DND-41 (cell line): ENCODE measurements at regions not wholly inside any gene's neighbourhood (a gene's known extent, or its start where the extent isn't known, plus 50 kb on each side); places are given as distances from the start of the nearest gene placed in this dataset.

Experiments
- ATAC-seq: fragments of 200-7000 bp; cut with Tn5 transposase; 3 replicates; pipeline ENCODE4 v1.9.1; 2021; ENCODE audit warnings: low read depth; ENCODE audit not compliant: insufficient read depth
- DNase-seq: peaks from one replicate; pipeline ENCODE4 v3.0.0-alpha.2; 2020
- H2AFZ ChIP-seq: 2 replicates; pipeline ENCODE4 v1.6.0; 2012; ENCODE audit warnings: low read depth, low read length
- H3K27ac ChIP-seq: 2 replicates; pipeline ENCODE4 v1.5.1; 2012; ENCODE audit warnings: low read length, inconsistent platforms
- H3K27me3 ChIP-seq: fragments of 200-600 bp; sonication (generic); 2 replicates; pipeline ENCODE4 v1.6.0; 2012; ENCODE audit warnings: low read length, mild to moderate bottlenecking, inconsistent platforms; ENCODE audit not compliant: insufficient read depth, poor library complexity
- H3K36me3 ChIP-seq: 2 replicates; pipeline ENCODE4 v1.5.1; 2012; ENCODE audit warnings: low read length, inconsistent platforms; ENCODE audit not compliant: insufficient read depth
- H3K4me1 ChIP-seq: 2 replicates; pipeline ENCODE4 v1.5.1; 2012; ENCODE audit warnings: mild to moderate bottlenecking, low read length; ENCODE audit not compliant: insufficient read depth
- H3K4me2 ChIP-seq: 2 replicates; pipeline ENCODE4 v1.6.0; 2012; ENCODE audit warnings: mild to moderate bottlenecking, moderate library complexity, low read length, inconsistent platforms; ENCODE audit not compliant: insufficient read depth
- H3K4me3 ChIP-seq, 2 experiments: fragments of 200-600 bp in 1 of 2; shearing (Covaris generic) in 1 of 2; 2 replicates each; pipeline ENCODE4 v1.5.1; 2012 to 2016; ENCODE audit warnings: inconsistent platforms in 2 of 2, low read length in 2 of 2, mild to moderate bottlenecking in 2 of 2, low read depth in 1 of 2, moderate library complexity in 1 of 2
- H3K79me2 ChIP-seq: 2 replicates; pipeline ENCODE4 v1.6.0; 2012; ENCODE audit warnings: low read length, inconsistent platforms; ENCODE audit not compliant: insufficient read depth
- H3K9ac ChIP-seq: 2 replicates; pipeline ENCODE4 v1.6.0; 2012; ENCODE audit warnings: low read depth, mild to moderate bottlenecking, inconsistent platforms, low read length, moderate library complexity
- H3K9me3 ChIP-seq: 2 replicates; pipeline ENCODE4 v1.5.1; 2012; ENCODE audit warnings: low read length, moderate library complexity, mild to moderate bottlenecking, inconsistent platforms; ENCODE audit not compliant: insufficient read depth, severe bottlenecking
- H4K20me1 ChIP-seq: 2 replicates; pipeline ENCODE4 v1.6.0; 2012; ENCODE audit warnings: low read length; ENCODE audit not compliant: insufficient read depth
- EZH2 ChIP-seq: IDR thresholded peaks from 3 replicates; pipeline ENCODE4 v1.6.1; 2012; ENCODE audit warnings: borderline replicate concordance, low read depth, mild to moderate bottlenecking, moderate library complexity, low read length, inconsistent platforms; ENCODE audit not compliant: severe bottlenecking
- TF ChIP-seq, protein P1 (sequence below): IDR thresholded peaks from 2 replicates; pipeline ENCODE4 v1.5.1; 2012; ENCODE audit warnings: borderline replicate concordance, low read length, moderate library complexity, mild to moderate bottlenecking; ENCODE audit not compliant: poor library complexity, severe bottlenecking; ENCODE audit errors: extremely low read depth

DNA sequence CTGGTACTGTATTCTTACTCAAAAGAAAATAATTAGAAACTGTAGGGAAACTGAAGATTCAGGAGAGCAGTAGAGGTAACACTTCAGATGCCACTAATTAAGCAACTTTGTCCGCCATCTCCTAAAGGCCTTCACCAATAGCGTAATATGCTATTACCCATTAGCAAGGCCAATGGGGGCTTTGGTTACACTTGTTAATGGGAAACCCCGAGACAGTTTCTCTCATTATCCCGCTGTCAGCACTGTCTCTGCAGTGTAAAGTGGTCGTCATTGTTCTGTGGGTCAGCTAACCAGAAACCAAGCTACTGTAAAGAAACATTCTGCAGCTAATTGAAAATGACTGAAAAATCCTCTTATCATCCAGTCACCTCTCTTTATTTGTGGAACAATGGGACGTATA is 468.0 kb upstream of the POU3F2 start:
- no peak overlapping the region for H2AFZ ChIP-seq
- no peak overlapping the region for H3K4me3 ChIP-seq
- H3K4me2 ChIP-seq = no peak overlapping the region
- H3K9ac ChIP-seq = no peak overlapping the region
- H3K27me3 ChIP-seq = no peaks in the 10 kb centered on the region
- TF ChIP-seq, protein P1, sequence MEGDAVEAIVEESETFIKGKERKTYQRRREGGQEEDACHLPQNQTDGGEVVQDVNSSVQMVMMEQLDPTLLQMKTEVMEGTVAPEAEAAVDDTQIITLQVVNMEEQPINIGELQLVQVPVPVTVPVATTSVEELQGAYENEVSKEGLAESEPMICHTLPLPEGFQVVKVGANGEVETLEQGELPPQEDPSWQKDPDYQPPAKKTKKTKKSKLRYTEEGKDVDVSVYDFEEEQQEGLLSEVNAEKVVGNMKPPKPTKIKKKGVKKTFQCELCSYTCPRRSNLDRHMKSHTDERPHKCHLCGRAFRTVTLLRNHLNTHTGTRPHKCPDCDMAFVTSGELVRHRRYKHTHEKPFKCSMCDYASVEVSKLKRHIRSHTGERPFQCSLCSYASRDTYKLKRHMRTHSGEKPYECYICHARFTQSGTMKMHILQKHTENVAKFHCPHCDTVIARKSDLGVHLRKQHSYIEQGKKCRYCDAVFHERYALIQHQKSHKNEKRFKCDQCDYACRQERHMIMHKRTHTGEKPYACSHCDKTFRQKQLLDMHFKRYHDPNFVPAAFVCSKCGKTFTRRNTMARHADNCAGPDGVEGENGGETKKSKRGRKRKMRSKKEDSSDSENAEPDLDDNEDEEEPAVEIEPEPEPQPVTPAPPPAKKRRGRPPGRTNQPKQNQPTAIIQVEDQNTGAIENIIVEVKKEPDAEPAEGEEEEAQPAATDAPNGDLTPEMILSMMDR = no peak
- TF ChIP-seq EZH2 = no peak
- no peak overlapping the region for H3K27ac ChIP-seq
- no peaks in the 10 kb centered on the region for H3K36me3 ChIP-seq
- no peaks in the 10 kb centered on the region for H3K9me3 ChIP-seq
- no peaks in the 10 kb centered on the region for H3K79me2 ChIP-seq
- H3K4me1 ChIP-seq = no peaks in the 10 kb centered on the region
- ATAC-seq (no peak), DNase-seq (no peak)
- H4K20me1 ChIP-seq = no peaks in the 10 kb centered on the region

DNA sequence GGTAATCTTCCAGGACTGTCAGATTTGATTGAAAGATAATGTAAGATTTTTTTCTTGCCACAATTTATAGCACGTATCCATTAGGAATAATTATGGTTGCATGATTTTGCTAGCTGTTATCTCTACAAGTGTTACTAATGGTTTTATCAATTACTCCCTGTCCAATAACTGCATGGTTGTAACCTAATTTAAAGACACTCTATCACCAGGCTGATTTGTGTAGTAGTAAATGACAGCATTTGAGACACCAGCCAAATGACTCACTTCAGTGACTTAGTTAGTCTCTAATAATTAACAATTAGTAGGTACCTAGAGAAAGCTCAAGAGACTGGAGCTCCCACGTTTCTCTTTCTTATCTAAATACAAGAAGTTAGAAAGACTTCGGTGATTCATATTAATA is 453.8 kb upstream of the POU3F2 start:
- Histone ChIP-seq H3K27ac (no peak overlapping the region), H3K4me3 (no peak overlapping the region), H3K4me1 (no peaks in the 10 kb centered on the region), H4K20me1 (no peaks in the 10 kb centered on the region), H3K9ac (no peak overlapping the region), H2AFZ (no peak overlapping the region), H3K4me2 (no peak overlapping the region), H3K27me3 (no peaks in the 10 kb centered on the region), H3K79me2 (no peaks in the 10 kb centered on the region), H3K9me3 (no peaks in the 10 kb centered on the region), H3K36me3 (no peaks in the 10 kb centered on the region)
- ATAC-seq (no peak), DNase-seq (no peak)
- TF ChIP-seq, protein P1 = no peak
- no peak for TF ChIP-seq EZH2

DNA sequence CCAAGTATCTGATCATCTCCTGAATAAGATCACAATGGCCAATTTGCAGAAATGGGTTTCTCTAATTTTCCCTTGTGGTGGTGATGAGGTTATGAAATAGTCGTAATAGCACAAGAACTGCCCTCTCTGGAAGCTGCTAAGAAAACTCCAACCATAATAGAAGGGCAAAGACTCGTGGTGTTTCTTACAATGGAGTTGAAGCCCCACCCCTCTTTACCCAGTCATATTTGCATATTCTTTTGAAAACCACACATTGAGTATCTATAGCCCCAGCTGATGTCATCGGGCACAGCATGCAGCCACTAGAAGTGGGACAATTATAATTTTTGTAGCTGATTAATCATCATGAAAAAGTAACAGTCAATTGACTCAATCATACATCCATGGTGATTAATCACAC is 452.1 kb upstream of the POU3F2 start:
- no peaks in the 10 kb centered on the region for H4K20me1 ChIP-seq
- TF ChIP-seq, protein P1 = no peak
- no peak for TF ChIP-seq EZH2
- ATAC-seq = no peak

DNA sequence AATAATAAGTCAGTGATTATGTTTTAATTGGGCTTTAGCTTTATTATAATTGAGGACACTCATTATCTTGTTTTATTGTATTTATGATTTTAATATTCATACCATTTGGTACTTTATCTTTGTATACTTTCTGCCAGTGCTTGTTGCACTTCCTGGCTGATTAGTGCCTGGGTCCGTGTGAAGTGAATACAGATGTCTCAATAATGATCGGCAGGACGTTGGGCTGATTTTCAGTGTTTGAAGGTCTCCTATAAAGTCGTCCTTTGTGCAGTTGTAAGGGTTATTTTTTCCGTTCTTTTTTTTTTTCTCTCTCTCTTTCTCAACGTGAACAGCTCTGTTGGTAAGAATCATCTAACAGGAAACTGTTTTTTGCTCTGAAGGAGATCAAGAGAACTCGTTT is 450.0 kb upstream of the POU3F2 start:
- H4K20me1 ChIP-seq = no peaks in the 10 kb centered on the region
- no peaks in the 10 kb centered on the region for H3K9me3 ChIP-seq
- no peaks in the 10 kb centered on the region for H3K79me2 ChIP-seq
- no peak overlapping the region for H3K9ac ChIP-seq
- TF ChIP-seq, protein P1 = no peak
- no peak for TF ChIP-seq EZH2
- no peaks in the 10 kb centered on the region for H3K4me1 ChIP-seq
- H3K36me3 ChIP-seq = no peaks in the 10 kb centered on the region
- ATAC-seq = no peak
- H3K27me3 ChIP-seq = no peaks in the 10 kb centered on the region
- no peak for DNase-seq
- H3K4me2 ChIP-seq = no peak overlapping the region
- no peak overlapping the region for H2AFZ ChIP-seq
- no peak overlapping the region for H3K27ac ChIP-seq
- no peak overlapping the region for H3K4me3 ChIP-seq

More for the DNA sequence above, 452.1 kb upstream of the POU3F2 start:
- Histone ChIP-seq H3K27ac (no peak overlapping the region), H2AFZ (no peak overlapping the region), H3K36me3 (no peaks in the 10 kb centered on the region), H3K79me2 (no peaks in the 10 kb centered on the region), H3K4me1 (no peaks in the 10 kb centered on the region), H3K9ac (no peak overlapping the region), H3K4me3 (no peak overlapping the region), H3K9me3 (no peaks in the 10 kb centered on the region), H3K27me3 (no peaks in the 10 kb centered on the region), H3K4me2 (no peak overlapping the region)
- no peak for DNase-seq
